ENCODE measurements at regions not wholly inside any gene's neighbourhood (a gene's known extent, or its start where the extent isn't known, plus 50 kb on each side); places are given as distances from the start of the nearest gene placed in this dataset.

DNA sequence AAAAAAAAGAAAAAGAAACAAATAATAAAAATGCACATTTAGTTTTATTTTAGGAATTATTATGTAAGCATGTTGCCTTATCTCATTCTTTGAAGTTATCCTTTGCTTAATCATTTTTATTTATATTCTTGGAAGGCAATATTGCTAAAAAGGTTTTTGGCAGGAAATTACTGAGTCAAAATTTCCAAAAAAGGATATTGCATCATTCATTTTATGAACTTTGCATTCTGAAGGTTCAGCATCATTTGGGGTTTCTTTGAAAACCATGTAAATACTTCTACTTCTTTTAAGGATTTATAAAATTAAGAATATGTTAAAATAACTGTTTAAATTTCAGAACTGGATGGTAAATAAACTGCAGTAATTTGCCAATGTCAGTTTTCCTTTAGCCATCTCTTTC is 94.2 kb upstream of the CTNND2 start:
- TF ChIP-seq, protein P1, sequence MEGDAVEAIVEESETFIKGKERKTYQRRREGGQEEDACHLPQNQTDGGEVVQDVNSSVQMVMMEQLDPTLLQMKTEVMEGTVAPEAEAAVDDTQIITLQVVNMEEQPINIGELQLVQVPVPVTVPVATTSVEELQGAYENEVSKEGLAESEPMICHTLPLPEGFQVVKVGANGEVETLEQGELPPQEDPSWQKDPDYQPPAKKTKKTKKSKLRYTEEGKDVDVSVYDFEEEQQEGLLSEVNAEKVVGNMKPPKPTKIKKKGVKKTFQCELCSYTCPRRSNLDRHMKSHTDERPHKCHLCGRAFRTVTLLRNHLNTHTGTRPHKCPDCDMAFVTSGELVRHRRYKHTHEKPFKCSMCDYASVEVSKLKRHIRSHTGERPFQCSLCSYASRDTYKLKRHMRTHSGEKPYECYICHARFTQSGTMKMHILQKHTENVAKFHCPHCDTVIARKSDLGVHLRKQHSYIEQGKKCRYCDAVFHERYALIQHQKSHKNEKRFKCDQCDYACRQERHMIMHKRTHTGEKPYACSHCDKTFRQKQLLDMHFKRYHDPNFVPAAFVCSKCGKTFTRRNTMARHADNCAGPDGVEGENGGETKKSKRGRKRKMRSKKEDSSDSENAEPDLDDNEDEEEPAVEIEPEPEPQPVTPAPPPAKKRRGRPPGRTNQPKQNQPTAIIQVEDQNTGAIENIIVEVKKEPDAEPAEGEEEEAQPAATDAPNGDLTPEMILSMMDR (IDR thresholded peaks at IDR 0.05): no peak
- no peak for TF ChIP-seq EZH2 (IDR thresholded peaks at IDR 0.05)
- TF ChIP-seq EZH2phosphoT487 (IDR thresholded peaks at IDR 0.05): no peak
